Stimulated activated CD4-positive, alpha-beta T cell treated with anti-CD3 and anti-CD28 coated beads, Interleukin-12 subunit alpha, Interleukin-12 subunit beta, amount 100 ng/mL, for 48 hours (primary cell): ENCODE measurements at regions not wholly inside any gene's neighbourhood (a gene's known extent, or its start where the extent isn't known, plus 50 kb on each side); places are given as distances from the start of the nearest gene placed in this dataset.
A peak's percentile ranks its signal among the peaks of the same experiment; 100 is the strongest.
"Not testable (repeated sequence)": the region's sequence is repeated elsewhere in the genome, so short reads cannot be mapped to it uniquely, and the experiment has no call there.

Experiments
- DNase-seq, 3 donors: peaks; one replicate each; pipeline ENCODE4 v3.0.0-alpha.2; 2020; ENCODE audit warnings: low read depth in 2 of 3, low spot score in 1 of 3

DNA sequence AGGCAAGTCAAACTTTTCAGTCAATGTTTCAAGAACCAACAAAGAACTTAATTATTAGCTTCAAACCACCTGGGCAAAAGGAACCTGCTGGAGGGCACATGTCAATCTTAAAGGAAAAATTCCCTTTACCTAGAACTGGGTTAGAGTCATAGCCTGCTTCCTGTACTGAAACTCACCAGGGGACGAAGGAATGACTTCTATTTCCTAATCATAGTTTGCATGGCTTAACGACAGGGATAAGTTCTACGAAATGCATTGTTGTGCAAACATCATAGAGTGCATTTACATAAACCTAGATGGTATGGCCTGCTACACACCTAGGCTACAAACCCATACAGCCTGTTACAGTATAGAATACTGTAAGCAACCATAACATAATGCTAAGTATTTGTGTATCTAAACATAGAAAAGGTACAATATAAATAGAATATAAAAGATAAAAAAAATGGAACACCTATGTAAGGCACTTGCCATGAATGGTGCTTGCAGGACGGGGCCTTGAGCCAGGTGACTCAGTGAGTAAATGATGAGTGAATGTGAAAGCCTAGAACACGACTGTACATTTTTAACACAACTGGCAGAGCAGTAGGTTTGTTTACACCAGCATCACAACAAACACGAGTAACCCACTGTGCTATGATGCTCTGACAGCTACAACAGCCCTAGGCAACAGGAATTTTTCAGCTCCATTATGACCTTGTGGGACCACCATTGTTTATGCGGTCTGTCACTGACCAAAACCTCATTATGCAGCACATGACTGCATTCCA is 234.9 kb upstream of the CAND1 start:
- no peak for DNase-seq

DNA sequence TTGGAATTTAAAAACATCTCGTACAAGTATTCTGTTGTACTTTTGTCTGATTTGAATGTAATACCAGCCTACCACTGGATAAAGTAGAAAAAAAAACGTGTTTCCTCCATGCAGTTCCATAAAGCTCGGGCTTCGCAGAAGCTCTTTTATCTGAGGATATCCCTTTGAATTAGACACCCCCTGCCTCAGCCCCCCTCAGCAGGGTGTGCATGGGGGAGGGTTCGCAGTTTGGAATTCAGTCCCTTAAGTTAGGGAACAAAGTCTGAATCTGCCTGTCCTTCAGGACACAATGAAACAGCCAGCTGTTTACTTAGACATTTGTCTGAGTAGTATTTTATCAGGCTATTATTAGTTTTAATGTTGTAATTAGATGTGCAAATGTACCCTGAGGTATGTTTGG is 234.0 kb upstream of the CAND1 start:
- no peak for DNase-seq

GRCh38 chr12:67038486-67038885 is 230.7 kb upstream of the CAND1 start:
- no peak for DNase-seq

- DNase-seq, result no peak
Measured at GRCh38 chr12:67039995-67040860, 228.9 kb upstream of the CAND1 start.

DNA sequence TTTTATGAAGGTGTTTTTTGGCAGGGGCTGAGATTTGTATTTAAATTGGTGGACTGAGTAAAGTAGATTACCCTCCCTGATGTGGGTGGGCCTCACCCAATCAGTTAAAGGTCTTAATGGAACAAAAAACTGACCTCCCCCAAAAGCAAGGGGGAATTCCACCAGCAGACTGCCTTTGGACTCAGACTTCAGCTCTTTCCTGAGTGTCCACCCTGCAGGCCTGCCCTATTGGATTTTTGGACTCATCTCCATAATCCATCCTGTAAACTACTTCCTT is 228.4 kb upstream of the CAND1 start:
- DNase-seq, result no peak

- DNase-seq, result no peak
Measured at GRCh38 chr12:67042697-67043131, 226.4 kb upstream of the CAND1 start.

DNA sequence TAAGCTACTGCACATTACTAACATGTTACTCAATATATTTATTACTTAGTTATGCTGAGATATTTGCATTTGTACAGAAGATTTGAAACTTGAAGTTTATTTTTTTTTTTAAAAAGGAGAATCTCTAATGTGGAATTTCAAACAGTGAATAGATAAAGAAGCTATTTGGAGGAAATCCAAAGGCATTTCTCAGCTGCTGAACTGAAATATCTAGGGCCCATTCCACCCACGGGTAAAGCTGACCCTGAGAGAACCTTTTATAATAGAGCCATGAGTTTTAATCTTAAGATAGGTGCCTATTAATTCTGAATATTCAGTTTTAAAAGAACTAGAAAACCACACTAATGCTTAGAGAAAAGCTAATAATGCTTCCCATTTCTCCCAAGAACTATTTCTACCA is 225.4 kb upstream of the CAND1 start:
- no peak for DNase-seq

DNA sequence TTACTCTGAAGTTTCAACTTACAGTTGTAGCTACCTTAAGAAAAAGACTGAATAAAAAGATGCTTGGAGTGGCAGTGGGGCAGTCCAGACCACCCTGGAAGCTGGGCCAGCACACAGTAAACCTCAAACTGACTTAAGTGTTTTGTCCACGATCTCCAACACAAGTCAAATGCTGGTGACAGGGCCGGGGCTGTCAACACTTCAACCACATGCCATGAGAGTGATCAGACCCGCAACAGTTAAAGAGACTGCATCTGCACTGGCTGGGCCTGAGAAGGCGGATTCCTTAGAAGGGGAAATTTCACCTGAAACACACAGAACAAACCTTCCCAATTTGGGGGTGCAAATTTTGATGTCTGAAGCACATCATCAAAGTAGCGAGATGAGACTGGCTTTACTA is 223.5 kb upstream of the CAND1 start:
- DNase-seq, result no peak

DNA sequence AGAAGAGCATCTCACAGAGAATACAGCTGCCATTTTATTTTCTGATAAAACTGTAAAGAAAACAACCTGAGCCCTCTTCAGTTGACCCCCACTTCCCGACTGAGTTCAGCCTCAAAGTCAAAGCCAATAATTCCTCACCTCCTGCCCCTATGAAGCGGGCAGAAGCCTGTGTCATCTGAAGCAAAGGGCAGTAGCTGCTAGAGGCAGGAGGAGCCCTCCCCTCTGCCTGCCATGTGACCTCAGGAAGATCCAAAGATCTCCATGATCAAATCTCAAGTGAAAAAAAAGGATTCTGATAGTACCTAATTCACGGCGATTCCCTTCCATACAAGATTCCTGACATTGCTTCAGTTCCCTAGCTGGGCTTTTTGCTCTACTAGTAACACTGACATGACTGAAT is 223.1 kb upstream of the CAND1 start:
- DNase-seq, result no peak

DNA sequence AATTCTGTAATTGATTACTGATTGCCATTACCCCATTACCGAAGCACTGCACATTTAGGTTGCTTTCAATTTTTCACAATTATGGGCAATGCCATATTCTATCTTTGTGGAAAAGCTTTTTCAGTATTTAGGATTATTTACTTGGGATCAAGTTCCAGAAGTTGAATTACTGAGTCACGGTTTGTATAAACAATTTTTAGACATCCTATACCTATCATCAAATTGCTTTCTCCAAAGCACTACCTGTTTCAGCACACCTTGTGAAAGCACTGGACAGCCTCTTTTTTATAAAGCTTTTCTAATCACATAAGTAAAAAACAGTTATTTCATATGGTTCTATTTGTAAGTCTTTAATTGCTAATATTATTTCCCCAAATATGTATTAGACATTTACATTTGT is 221.5 kb upstream of the CAND1 start:
- DNase-seq, result no peak

- DNase-seq, result no peak
Measured at GRCh38 chr12:67048371-67048770, 220.8 kb upstream of the CAND1 start.

- not testable (repeated sequence) for DNase-seq
Measured at GRCh38 chr12:67049199-67049598, 220.0 kb upstream of the CAND1 start.

- DNase-seq, result no peak
Measured at GRCh38 chr12:67052981-67053380, 216.2 kb upstream of the CAND1 start.

GRCh38 chr12:67056329-67056728 is 212.8 kb upstream of the CAND1 start:
- no peak for DNase-seq

GRCh38 chr12:67057072-67057471 is 212.1 kb upstream of the CAND1 start:
- no peak for DNase-seq

GRCh38 chr12:67062193-67062592 is 207.0 kb upstream of the CAND1 start:
- DNase-seq, result no peak

- DNase-seq, result no peak
Measured at GRCh38 chr12:67067453-67068203, 201.5 kb upstream of the CAND1 start.

DNA sequence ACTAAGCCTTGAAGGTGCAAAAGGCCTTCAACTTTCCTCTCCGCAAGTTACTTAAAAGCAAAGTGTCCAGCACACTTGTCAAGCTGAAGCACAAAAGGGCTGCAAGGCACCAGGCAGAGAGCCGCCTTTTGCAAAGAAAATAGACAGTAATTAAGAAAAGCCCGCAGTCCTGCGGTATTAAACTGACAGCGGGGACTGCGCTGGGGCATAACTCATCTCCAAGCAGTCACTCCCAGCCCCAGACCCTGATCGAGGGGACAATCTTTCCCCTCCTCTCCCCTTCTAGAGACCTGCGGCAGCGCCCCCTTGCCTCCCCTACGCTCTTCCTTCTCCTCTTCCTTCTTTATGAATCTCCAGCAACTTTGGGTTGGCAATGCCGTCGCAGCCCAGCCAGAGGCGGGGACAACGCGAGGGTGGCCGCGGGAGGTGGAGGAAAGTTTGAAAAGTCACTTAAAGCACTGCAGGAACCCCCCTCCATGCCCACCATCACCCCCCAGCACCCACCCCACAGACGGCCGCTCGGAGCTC is 200.9 kb upstream of the CAND1 start:
- DNase-seq, result no peak

GRCh38 chr12:67068761-67069450 is 200.3 kb upstream of the CAND1 start:
- peak in 2 of 3 donors; percentile 3 to 26 for DNase-seq

DNA sequence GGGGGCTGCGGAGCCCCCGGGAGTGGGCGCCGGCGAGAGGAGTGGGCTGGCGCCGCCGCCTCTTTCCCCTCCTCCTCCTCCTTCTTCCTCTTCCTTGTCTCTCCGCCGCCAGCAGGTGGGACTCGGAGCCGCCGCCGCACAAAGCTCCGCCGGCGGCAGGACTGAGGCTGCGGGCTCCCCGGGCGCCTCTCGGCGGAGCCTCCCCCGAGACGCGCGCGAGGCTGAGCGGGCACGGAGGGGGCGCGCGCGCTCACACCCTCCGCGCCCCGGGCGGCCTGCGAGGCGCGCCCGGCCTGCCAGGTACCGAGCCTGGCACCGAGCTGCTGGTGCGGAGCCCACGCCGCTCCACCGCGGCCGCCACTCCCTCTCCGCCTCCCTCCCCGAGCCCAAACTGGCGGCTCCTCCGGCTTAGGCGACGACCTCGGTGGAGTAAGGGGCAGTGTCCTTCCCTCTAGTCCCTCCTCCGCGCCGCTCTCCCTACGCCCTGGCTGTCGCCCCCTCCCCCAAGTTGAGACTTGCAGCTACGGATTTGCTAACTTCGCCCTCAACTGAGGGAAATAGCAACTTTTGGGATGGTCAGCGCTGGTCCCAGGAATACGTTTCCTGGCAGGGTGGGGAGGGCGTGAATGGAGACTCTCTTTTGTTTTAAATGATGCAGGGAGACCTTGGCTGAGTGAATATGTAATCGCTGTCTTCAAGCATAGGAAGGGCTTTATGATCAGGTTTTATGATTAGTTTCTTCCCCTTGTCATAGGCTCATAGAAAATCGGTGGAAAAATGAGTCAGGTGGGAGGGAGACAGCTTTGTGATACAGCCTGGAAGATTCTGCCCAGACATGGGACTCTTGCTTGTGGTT is 199.5 kb upstream of the CAND1 start:
- peak in 1 of 3 donors; percentile 26 for DNase-seq
